NCI-H2196 (cell line): ENCODE measurements at regions not wholly inside any gene's neighbourhood (a gene's known extent, or its start where the extent isn't known, plus 50 kb on each side); places are given as distances from the start of the nearest gene placed in this dataset.

Experiments
- DNase-seq: peaks from one replicate; lab custom pipeline; 2025; ENCODE audit not compliant: unreplicated experiment; lab: John Stamatoyannopoulos, UW

- no peak for DNase-seq
Observed at GRCh38 chr6:109235481-109236038, 140.3 kb downstream of the CEP57L1 start.

GRCh38 chr6:109230453-109230852, 135.1 kb downstream of the CEP57L1 start:
- no peak for DNase-seq

- DNase-seq: no peak
Observed at GRCh38 chr6:109229536-109229935, 134.2 kb downstream of the CEP57L1 start.

- no peak for DNase-seq
Observed at GRCh38 chr6:109227646-109228045, 132.3 kb downstream of the CEP57L1 start.

GRCh38 chr6:109226353-109226752, 131.0 kb downstream of the CEP57L1 start:
- DNase-seq: no peak

- DNase-seq: no peak
Observed at GRCh38 chr6:109225946-109226345, 130.6 kb downstream of the CEP57L1 start.

- DNase-seq: no peak
Observed at GRCh38 chr6:109224994-109225393, 129.7 kb downstream of the CEP57L1 start.

GRCh38 chr6:109224107-109224875, 129.0 kb downstream of the CEP57L1 start:
- DNase-seq: no peak

- DNase-seq: no peak
Observed at GRCh38 chr6:109222848-109223247, 127.5 kb downstream of the CEP57L1 start.

GRCh38 chr6:109221543-109222195, 126.4 kb downstream of the CEP57L1 start:
- DNase-seq: no peak
